Endothelial cell of umbilical vein (primary cell): ENCODE measurements at regions not wholly inside any gene's neighbourhood (a gene's known extent, or its start where the extent isn't known, plus 50 kb on each side); places are given as distances from the start of the nearest gene placed in this dataset.

Source experiments
- BruUV-seq: library from RNA; stranded (reverse); fragments of 400-500 nt; replicated peaks from 2 replicates; lab custom pipeline; 2021; lab: Mats Ljungman, UMichigan
- CTCF ChIA-PET: fragments of 300-600, 350-600 bp; sonication (Branson Sonifier 250); formaldehyde crosslinking; loops from one replicate; lab custom pipeline; 2021; ENCODE audit warnings: antibody characterized with exemption, inconsistent platforms; lab: Charles Lee
- POLR2A ChIA-PET: fragments of 300-600, 350-600 bp; sonication (Branson Sonifier 250); formaldehyde crosslinking; loops from one replicate; lab custom pipeline; 2021; ENCODE audit warnings: antibody characterized with exemption, inconsistent platforms; lab: Charles Lee
- DNase-seq: peaks from one replicate; pipeline ENCODE4 v3.0.0-alpha.2; 2011; ENCODE audit warnings: low read depth, low spot score
- FAIRE-seq: peaks from 2 replicates; lab custom pipeline; 2011; peaks lifted over from hg19 to GRCh38; lab: Jason Lieb, UNC
- H2AFZ ChIP-seq: 2 replicates; pipeline ENCODE4 v1.6.0; 2012; ENCODE audit warnings: low read depth, low read length, control low read depth, inconsistent platforms
- H3K27ac ChIP-seq: 2 replicates; pipeline ENCODE4 v1.5.1; 2011; ENCODE audit warnings: low read depth, mild to moderate bottlenecking, control low read depth, low read length, moderate library complexity; ENCODE audit not compliant: insufficient read depth
- H3K27me3 ChIP-seq, 2 experiments: 2 replicates each; pipeline versions ENCODE4 v1.6.0 to v1.6.1; 2011; ENCODE audit warnings: low read length in 2 of 2, mixed read lengths in 1 of 2; ENCODE audit not compliant: control insufficient read depth in 2 of 2, insufficient read depth in 2 of 2
- H3K36me3 ChIP-seq, 2 experiments: 2 replicates in 1 of 2; 3 replicates in 1 of 2; pipeline ENCODE4 v1.5.1; 2011; ENCODE audit warnings: low read length in 2 of 2, mild to moderate bottlenecking in 1 of 2, moderate library complexity in 1 of 2; ENCODE audit not compliant: control insufficient read depth in 2 of 2, insufficient read depth in 2 of 2; ENCODE audit errors: extremely low read depth in 1 of 2
- H3K4me1 ChIP-seq: 3 replicates; pipeline ENCODE4 v1.5.1; 2011; ENCODE audit warnings: mild to moderate bottlenecking, low read length; ENCODE audit not compliant: control insufficient read depth, insufficient read depth; ENCODE audit errors: extremely low read depth
- H3K4me2 ChIP-seq: 2 replicates; pipeline ENCODE4 v1.6.1; 2011; ENCODE audit warnings: low read length, control low read depth, mixed read lengths; ENCODE audit not compliant: insufficient read depth
- H3K4me3 ChIP-seq, 3 experiments: fragments of 200-600 bp in 1 of 3; sonication (generic), shearing (Covaris generic) in 1 of 3; replicated peaks in 1 of 3; 2 replicates each; pipeline ENCODE4 v1.5.1; 2011 to 2016; ENCODE audit warnings: control low read depth in 3 of 3, low read length in 3 of 3, mild to moderate bottlenecking in 2 of 3, inconsistent platforms in 1 of 3, low read depth in 1 of 3, moderate library complexity in 1 of 3; ENCODE audit not compliant: insufficient read depth in 1 of 3
- H3K79me2 ChIP-seq: 2 replicates; pipeline ENCODE4 v1.6.0; 2012; ENCODE audit warnings: low read length, inconsistent platforms; ENCODE audit not compliant: control insufficient read depth, insufficient read depth
- H3K9ac ChIP-seq: replicated peaks from 2 replicates; pipeline ENCODE3; 2011; ENCODE audit warnings: low read length, control low read depth; ENCODE audit not compliant: insufficient read depth; ENCODE audit errors: extremely low read depth
- H3K9me1 ChIP-seq: replicated peaks from 3 replicates; pipeline ENCODE4 v1.6.0; 2011; ENCODE audit warnings: mild to moderate bottlenecking, low read length; ENCODE audit not compliant: control insufficient read depth, insufficient read depth; ENCODE audit errors: extremely low read depth
- H3K9me3 ChIP-seq: replicated peaks from 2 replicates; pipeline ENCODE4 v1.5.1; 2012; ENCODE audit warnings: low read length, inconsistent platforms; ENCODE audit not compliant: control insufficient read depth, insufficient read depth
- H4K20me1 ChIP-seq: replicated peaks from 2 replicates; pipeline ENCODE3; 2011; ENCODE audit warnings: mild to moderate bottlenecking, low read length; ENCODE audit not compliant: control insufficient read depth, insufficient read depth; ENCODE audit errors: extremely low read depth
- EZH2 ChIP-seq: IDR thresholded peaks from 2 replicates; pipeline ENCODE4 v1.6.1; 2012; ENCODE audit warnings: borderline replicate concordance, low read depth, mild to moderate bottlenecking, moderate library complexity, low read length, inconsistent platforms; ENCODE audit not compliant: severe bottlenecking
- FOS ChIP-seq: IDR thresholded peaks from 2 replicates; pipeline ENCODE4 v1.6.1; 2011; ENCODE audit warnings: mild to moderate bottlenecking, low read length, moderate library complexity, borderline replicate concordance; ENCODE audit not compliant: insufficient read depth
- GATA2 ChIP-seq: IDR thresholded peaks from 2 replicates; pipeline ENCODE4 v1.7.0; 2011; ENCODE audit warnings: low read depth, mild to moderate bottlenecking, moderate library complexity, mixed read lengths, low read length; ENCODE audit not compliant: insufficient read length, insufficient read depth
- JUN ChIP-seq: IDR thresholded peaks from 2 replicates; pipeline ENCODE4 v1.6.1; 2011; ENCODE audit warnings: borderline replicate concordance, low read depth; ENCODE audit not compliant: insufficient read length, insufficient read depth
- MAX ChIP-seq: IDR thresholded peaks from 2 replicates; pipeline ENCODE4 v1.6.1; 2011; ENCODE audit not compliant: insufficient read depth, insufficient read length
- MYC ChIP-seq: IDR thresholded peaks from one replicate; pipeline ENCODE4 v1.6.1; 2011; ENCODE audit warnings: mild to moderate bottlenecking, low read depth, low read length
- POLR2A ChIP-seq: IDR thresholded peaks from 2 replicates; pipeline ENCODE4 v1.6.1; 2012; ENCODE audit warnings: low read depth, mild to moderate bottlenecking, control low read depth, low read length
- POLR2AphosphoS5 ChIP-seq: IDR thresholded peaks from 2 replicates; pipeline ENCODE4 v1.6.1; 2012; ENCODE audit warnings: low read depth, mild to moderate bottlenecking, control low read depth, low read length, moderate library complexity; ENCODE audit not compliant: insufficient read depth
- dilution Hi-C: fragments of 300-500 bp; cut with MboI; formaldehyde crosslinking; loops from one replicate; pipeline ENCODE4 v1.15.0; 2019; ENCODE audit warnings: low sequenced_read_pairs; ENCODE audit not compliant: extremely low pct_ligation_motif_present
- intact Hi-C: fragments of 100-400 bp; cut with micrococcal nuclease; formaldehyde crosslinking; loops from one replicate; pipeline ENCODE4 v1.10.0; 2022
- TF ChIP-seq, protein P1 (sequence below), 2 donors: IDR thresholded peaks; 1 replicate in 1 of 2; 2 replicates in 1 of 2; pipeline ENCODE4 v1.5.1; 2011; ENCODE audit warnings: low read length in 2 of 2, mild to moderate bottlenecking in 2 of 2, moderate library complexity in 2 of 2, control low read depth in 1 of 2, inconsistent platforms in 1 of 2, low read depth in 1 of 2; ENCODE audit not compliant: insufficient read depth in 1 of 2; ENCODE audit errors: extremely low read depth in 1 of 2

- TF ChIP-seq FOS (no peak), JUN (no peak), POLR2AphosphoS5 (no peak), MAX (no peak), EZH2 (no peak), MYC (no peak), POLR2A (no peak), GATA2 (no peak)
- TF ChIP-seq, protein P1, sequence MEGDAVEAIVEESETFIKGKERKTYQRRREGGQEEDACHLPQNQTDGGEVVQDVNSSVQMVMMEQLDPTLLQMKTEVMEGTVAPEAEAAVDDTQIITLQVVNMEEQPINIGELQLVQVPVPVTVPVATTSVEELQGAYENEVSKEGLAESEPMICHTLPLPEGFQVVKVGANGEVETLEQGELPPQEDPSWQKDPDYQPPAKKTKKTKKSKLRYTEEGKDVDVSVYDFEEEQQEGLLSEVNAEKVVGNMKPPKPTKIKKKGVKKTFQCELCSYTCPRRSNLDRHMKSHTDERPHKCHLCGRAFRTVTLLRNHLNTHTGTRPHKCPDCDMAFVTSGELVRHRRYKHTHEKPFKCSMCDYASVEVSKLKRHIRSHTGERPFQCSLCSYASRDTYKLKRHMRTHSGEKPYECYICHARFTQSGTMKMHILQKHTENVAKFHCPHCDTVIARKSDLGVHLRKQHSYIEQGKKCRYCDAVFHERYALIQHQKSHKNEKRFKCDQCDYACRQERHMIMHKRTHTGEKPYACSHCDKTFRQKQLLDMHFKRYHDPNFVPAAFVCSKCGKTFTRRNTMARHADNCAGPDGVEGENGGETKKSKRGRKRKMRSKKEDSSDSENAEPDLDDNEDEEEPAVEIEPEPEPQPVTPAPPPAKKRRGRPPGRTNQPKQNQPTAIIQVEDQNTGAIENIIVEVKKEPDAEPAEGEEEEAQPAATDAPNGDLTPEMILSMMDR (IDR thresholded peaks at IDR 0.05; ENCODE audit: extremely low read depth in 1 of 2, insufficient read depth in 1 of 2, low read depth in 1 of 2, low read length in 2 of 2), result no peak
- Histone ChIP-seq H4K20me1 (no peaks in the 10 kb centered on the region), H3K27me3 (no peaks in the 10 kb centered on the region), H3K4me2 (no peak overlapping the region), H3K4me1 (no peaks in the 10 kb centered on the region), H2AFZ (no peak overlapping the region), H3K36me3 (no peaks in the 10 kb centered on the region), H3K9me3 (no peaks in the 10 kb centered on the region), H3K9me1 (no peaks in the 10 kb centered on the region), H3K79me2 (no peaks in the 10 kb centered on the region), H3K27ac (no peak overlapping the region), H3K4me3 (no peak overlapping the region), H3K9ac (no peak overlapping the region)
- DNase-seq (no peak), FAIRE-seq (no peak)
- intact Hi-C loops, result no loop called here
- no TSS peak for BruUV-seq
- CTCF ChIA-PET, result no interaction called here
- dilution Hi-C loops, result no loop called here
- POLR2A ChIA-PET, result no interaction called here
Observed at GRCh38 chr6:86477500-86478148, 459.7 kb upstream of the HTR1E start.
